Fibroblast of lung (primary cell): ENCODE measurements at regions not wholly inside any gene's neighbourhood (a gene's known extent, or its start where the extent isn't known, plus 50 kb on each side); places are given as distances from the start of the nearest gene placed in this dataset.

Experiments used
- CTCF ChIP-seq, 2 donors: IDR thresholded peaks in 1 of 2; conservative IDR thresholded peaks in 1 of 2; 1 replicate in 1 of 2; 2 replicates in 1 of 2; pipeline ENCODE4 v1.5.1; 2011 to 2012; ENCODE audit warnings: low read length in 2 of 2, control low read depth in 1 of 2, inconsistent platforms in 1 of 2, low read depth in 1 of 2, mild to moderate bottlenecking in 1 of 2
- EZH2 ChIP-seq: IDR thresholded peaks from 2 replicates; pipeline ENCODE4 v1.5.1; 2012; ENCODE audit warnings: low read length, control low read depth, mild to moderate bottlenecking; ENCODE audit errors: missing control alignments

- TF ChIP-seq CTCF (conservative IDR thresholded peaks at IDR 0.05 in 1 of 2, IDR thresholded peaks at IDR 0.05 in 1 of 2; ENCODE audit: low read depth in 1 of 2, low read length in 2 of 2) (no peak), EZH2 (no peak)
Observed at GRCh38 chr10:56012101-56012500, 349.0 kb downstream of the ZWINT start.
